LHCN-M2 (cell line): ENCODE measurements at regions not wholly inside any gene's neighbourhood (a gene's known extent, or its start where the extent isn't known, plus 50 kb on each side); places are given as distances from the start of the nearest gene placed in this dataset.
A peak's percentile ranks its signal among the peaks of the same experiment; 100 is the strongest.

ENCODE experiments used
- DNase-seq: peaks from one replicate; pipeline ENCODE4 v3.0.0-alpha.2; 2012; ENCODE audit warnings: low read depth

GRCh38 chr1:17904290-17904689 lies 149.2 kb downstream of the ACTL8 start:
- no peak for DNase-seq

- DNase-seq = no peak
Observed at GRCh38 chr1:17907999-17908398, 152.9 kb downstream of the ACTL8 start.

- DNase-seq = no peak
Observed at GRCh38 chr1:17908945-17909344, 153.8 kb downstream of the ACTL8 start.

GRCh38 chr1:17909634-17910033 lies 154.5 kb downstream of the ACTL8 start:
- peak; percentile 42 for DNase-seq

GRCh38 chr1:17911791-17912190 lies 156.7 kb downstream of the ACTL8 start:
- no peak for DNase-seq

- no peak for DNase-seq
Observed at GRCh38 chr1:17912491-17912890, 157.4 kb downstream of the ACTL8 start.

GRCh38 chr1:17913326-17914115 lies 158.4 kb downstream of the ACTL8 start:
- DNase-seq = no peak

- DNase-seq = no peak
Observed at GRCh38 chr1:17914131-17914530, 159.0 kb downstream of the ACTL8 start.

- DNase-seq = no peak
Observed at GRCh38 chr1:17914987-17915386, 159.9 kb downstream of the ACTL8 start.

- DNase-seq = no peak
Observed at GRCh38 chr1:17915511-17916197, 160.5 kb downstream of the ACTL8 start.

GRCh38 chr1:17916702-17917101 lies 161.6 kb downstream of the ACTL8 start:
- no peak for DNase-seq

GRCh38 chr1:17919525-17920439 lies 164.6 kb downstream of the ACTL8 start:
- peak; percentile 39 for DNase-seq

GRCh38 chr1:17920881-17921640 lies 165.9 kb downstream of the ACTL8 start:
- DNase-seq = no peak

GRCh38 chr1:17922833-17923232 lies 167.7 kb downstream of the ACTL8 start:
- peak; percentile 23 for DNase-seq

- DNase-seq = no peak
Observed at GRCh38 chr1:17923666-17924065, 168.5 kb downstream of the ACTL8 start.

- DNase-seq = no peak
Observed at GRCh38 chr1:17924578-17924977, 169.4 kb downstream of the ACTL8 start.

- no peak for DNase-seq
Observed at GRCh38 chr1:17925290-17926237, 170.4 kb downstream of the ACTL8 start.

GRCh38 chr1:17926906-17927305 lies 171.8 kb downstream of the ACTL8 start:
- no peak for DNase-seq

GRCh38 chr1:17927952-17928351 lies 172.8 kb downstream of the ACTL8 start:
- no peak for DNase-seq

GRCh38 chr1:17929224-17929623 lies 174.1 kb downstream of the ACTL8 start:
- no peak for DNase-seq
